GM12801 (cell line): ENCODE measurements at regions not wholly inside any gene's neighbourhood (a gene's known extent, or its start where the extent isn't known, plus 50 kb on each side); places are given as distances from the start of the nearest gene placed in this dataset.

Experiments
- TF ChIP-seq, protein P1 (sequence below): IDR thresholded peaks from one replicate; pipeline ENCODE4 v1.5.1; 2011; ENCODE audit warnings: control low read depth; ENCODE audit not compliant: insufficient read length; ENCODE audit errors: extremely low read depth

DNA sequence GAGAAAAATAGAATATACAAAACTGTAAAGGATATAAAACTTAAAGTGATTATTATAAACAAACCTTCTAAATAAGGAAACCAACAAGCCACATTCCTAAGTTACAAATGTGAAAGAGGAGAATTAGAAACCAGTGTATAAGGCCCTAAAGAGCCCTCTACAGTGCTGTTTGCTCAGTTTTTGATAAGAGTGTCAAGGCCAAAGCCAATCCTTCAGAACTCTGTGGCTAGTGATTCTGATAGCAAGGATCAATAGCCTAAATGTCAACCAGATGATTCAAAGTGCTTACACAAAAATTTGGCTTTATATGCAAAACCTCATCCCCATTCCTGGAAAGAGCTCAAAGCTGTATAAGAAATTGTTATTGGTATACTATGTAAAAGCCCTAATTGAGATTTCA, 104.6 kb upstream of the HTR1E start:
- TF ChIP-seq, protein P1, sequence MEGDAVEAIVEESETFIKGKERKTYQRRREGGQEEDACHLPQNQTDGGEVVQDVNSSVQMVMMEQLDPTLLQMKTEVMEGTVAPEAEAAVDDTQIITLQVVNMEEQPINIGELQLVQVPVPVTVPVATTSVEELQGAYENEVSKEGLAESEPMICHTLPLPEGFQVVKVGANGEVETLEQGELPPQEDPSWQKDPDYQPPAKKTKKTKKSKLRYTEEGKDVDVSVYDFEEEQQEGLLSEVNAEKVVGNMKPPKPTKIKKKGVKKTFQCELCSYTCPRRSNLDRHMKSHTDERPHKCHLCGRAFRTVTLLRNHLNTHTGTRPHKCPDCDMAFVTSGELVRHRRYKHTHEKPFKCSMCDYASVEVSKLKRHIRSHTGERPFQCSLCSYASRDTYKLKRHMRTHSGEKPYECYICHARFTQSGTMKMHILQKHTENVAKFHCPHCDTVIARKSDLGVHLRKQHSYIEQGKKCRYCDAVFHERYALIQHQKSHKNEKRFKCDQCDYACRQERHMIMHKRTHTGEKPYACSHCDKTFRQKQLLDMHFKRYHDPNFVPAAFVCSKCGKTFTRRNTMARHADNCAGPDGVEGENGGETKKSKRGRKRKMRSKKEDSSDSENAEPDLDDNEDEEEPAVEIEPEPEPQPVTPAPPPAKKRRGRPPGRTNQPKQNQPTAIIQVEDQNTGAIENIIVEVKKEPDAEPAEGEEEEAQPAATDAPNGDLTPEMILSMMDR: no peak

- TF ChIP-seq, protein P1: no peak
Measured at GRCh38 chr6:86825436-86825835, 111.9 kb upstream of the HTR1E start.

- TF ChIP-seq, protein P1: no peak
Measured at GRCh38 chr6:86822747-86823146, 114.6 kb upstream of the HTR1E start.

- TF ChIP-seq, protein P1: no peak
Measured at GRCh38 chr6:86820750-86821149, 116.6 kb upstream of the HTR1E start.

GRCh38 chr6:86793649-86794048, 143.7 kb upstream of the HTR1E start:
- TF ChIP-seq, protein P1: no peak

- TF ChIP-seq, protein P1: no peak
Measured at GRCh38 chr6:86791476-86791875, 145.9 kb upstream of the HTR1E start.

GRCh38 chr6:86789779-86790411, 147.4 kb upstream of the HTR1E start:
- TF ChIP-seq, protein P1: no peak
